Endothelial cell of umbilical vein (primary cell): ENCODE measurements at regions not wholly inside any gene's neighbourhood (a gene's known extent, or its start where the extent isn't known, plus 50 kb on each side); places are given as distances from the start of the nearest gene placed in this dataset.

ENCODE experiments used
- BruUV-seq: library from RNA; stranded (reverse); fragments of 400-500 nt; replicated peaks from 2 replicates; lab custom pipeline; 2021; lab: Mats Ljungman, UMichigan
- CTCF ChIA-PET: fragments of 300-600, 350-600 bp; sonication (Branson Sonifier 250); formaldehyde crosslinking; loops from one replicate; lab custom pipeline; 2021; ENCODE audit warnings: antibody characterized with exemption, inconsistent platforms; lab: Charles Lee
- POLR2A ChIA-PET: fragments of 300-600, 350-600 bp; sonication (Branson Sonifier 250); formaldehyde crosslinking; loops from one replicate; lab custom pipeline; 2021; ENCODE audit warnings: antibody characterized with exemption, inconsistent platforms; lab: Charles Lee
- DNase-seq: peaks from one replicate; pipeline ENCODE4 v3.0.0-alpha.2; 2011; ENCODE audit warnings: low read depth, low spot score
- FAIRE-seq: peaks from 2 replicates; lab custom pipeline; 2011; peaks lifted over from hg19 to GRCh38; lab: Jason Lieb, UNC
- H2AFZ ChIP-seq: 2 replicates; pipeline ENCODE4 v1.6.0; 2012; ENCODE audit warnings: low read depth, low read length, control low read depth, inconsistent platforms
- H3K27ac ChIP-seq: 2 replicates; pipeline ENCODE4 v1.5.1; 2011; ENCODE audit warnings: low read depth, mild to moderate bottlenecking, control low read depth, low read length, moderate library complexity; ENCODE audit not compliant: insufficient read depth
- H3K27me3 ChIP-seq, 2 experiments: 2 replicates each; pipeline versions ENCODE4 v1.6.0 to v1.6.1; 2011; ENCODE audit warnings: low read length in 2 of 2, mixed read lengths in 1 of 2; ENCODE audit not compliant: control insufficient read depth in 2 of 2, insufficient read depth in 2 of 2
- H3K36me3 ChIP-seq, 2 experiments: 2 replicates in 1 of 2; 3 replicates in 1 of 2; pipeline ENCODE4 v1.5.1; 2011; ENCODE audit warnings: low read length in 2 of 2, mild to moderate bottlenecking in 1 of 2, moderate library complexity in 1 of 2; ENCODE audit not compliant: control insufficient read depth in 2 of 2, insufficient read depth in 2 of 2; ENCODE audit errors: extremely low read depth in 1 of 2
- H3K4me1 ChIP-seq: 3 replicates; pipeline ENCODE4 v1.5.1; 2011; ENCODE audit warnings: mild to moderate bottlenecking, low read length; ENCODE audit not compliant: control insufficient read depth, insufficient read depth; ENCODE audit errors: extremely low read depth
- H3K4me2 ChIP-seq: 2 replicates; pipeline ENCODE4 v1.6.1; 2011; ENCODE audit warnings: low read length, control low read depth, mixed read lengths; ENCODE audit not compliant: insufficient read depth
- H3K4me3 ChIP-seq, 3 experiments: fragments of 200-600 bp in 1 of 3; sonication (generic), shearing (Covaris generic) in 1 of 3; replicated peaks in 1 of 3; 2 replicates each; pipeline ENCODE4 v1.5.1; 2011 to 2016; ENCODE audit warnings: control low read depth in 3 of 3, low read length in 3 of 3, mild to moderate bottlenecking in 2 of 3, inconsistent platforms in 1 of 3, low read depth in 1 of 3, moderate library complexity in 1 of 3; ENCODE audit not compliant: insufficient read depth in 1 of 3
- H3K79me2 ChIP-seq: 2 replicates; pipeline ENCODE4 v1.6.0; 2012; ENCODE audit warnings: low read length, inconsistent platforms; ENCODE audit not compliant: control insufficient read depth, insufficient read depth
- H3K9ac ChIP-seq: replicated peaks from 2 replicates; pipeline ENCODE3; 2011; ENCODE audit warnings: low read length, control low read depth; ENCODE audit not compliant: insufficient read depth; ENCODE audit errors: extremely low read depth
- H3K9me1 ChIP-seq: replicated peaks from 3 replicates; pipeline ENCODE4 v1.6.0; 2011; ENCODE audit warnings: mild to moderate bottlenecking, low read length; ENCODE audit not compliant: control insufficient read depth, insufficient read depth; ENCODE audit errors: extremely low read depth
- H3K9me3 ChIP-seq: replicated peaks from 2 replicates; pipeline ENCODE4 v1.5.1; 2012; ENCODE audit warnings: low read length, inconsistent platforms; ENCODE audit not compliant: control insufficient read depth, insufficient read depth
- H4K20me1 ChIP-seq: replicated peaks from 2 replicates; pipeline ENCODE3; 2011; ENCODE audit warnings: mild to moderate bottlenecking, low read length; ENCODE audit not compliant: control insufficient read depth, insufficient read depth; ENCODE audit errors: extremely low read depth
- FOS ChIP-seq: IDR thresholded peaks from 2 replicates; pipeline ENCODE4 v1.6.1; 2011; ENCODE audit warnings: mild to moderate bottlenecking, low read length, moderate library complexity, borderline replicate concordance; ENCODE audit not compliant: insufficient read depth
- MYC ChIP-seq: IDR thresholded peaks from one replicate; pipeline ENCODE4 v1.6.1; 2011; ENCODE audit warnings: mild to moderate bottlenecking, low read depth, low read length
- POLR2A ChIP-seq: IDR thresholded peaks from 2 replicates; pipeline ENCODE4 v1.6.1; 2012; ENCODE audit warnings: low read depth, mild to moderate bottlenecking, control low read depth, low read length
- dilution Hi-C: fragments of 300-500 bp; cut with MboI; formaldehyde crosslinking; loops from one replicate; pipeline ENCODE4 v1.15.0; 2019; ENCODE audit warnings: low sequenced_read_pairs; ENCODE audit not compliant: extremely low pct_ligation_motif_present
- intact Hi-C: fragments of 100-400 bp; cut with micrococcal nuclease; formaldehyde crosslinking; loops from one replicate; pipeline ENCODE4 v1.10.0; 2022

- H3K4me1 ChIP-seq = no peaks in the 10 kb centered on the region
- no peak overlapping the region for H3K4me2 ChIP-seq
- dilution Hi-C loops (no loop called here), intact Hi-C loops (no loop called here)
- POLR2A ChIA-PET = no interaction called here
- CTCF ChIA-PET = no interaction called here
- H4K20me1 ChIP-seq = no peaks in the 10 kb centered on the region
- no peak for TF ChIP-seq POLR2A
- no peak overlapping the region for H2AFZ ChIP-seq
- no peak overlapping the region for H3K9ac ChIP-seq
- no peaks in the 10 kb centered on the region for H3K36me3 ChIP-seq
- DNase-seq (no peak), FAIRE-seq (peak; percentile 44)
- H3K79me2 ChIP-seq = no peaks in the 10 kb centered on the region
- H3K27me3 ChIP-seq = no peaks in the 10 kb centered on the region
- H3K9me1 ChIP-seq = no peaks in the 10 kb centered on the region
- H3K4me3 ChIP-seq = no peak overlapping the region
- H3K27ac ChIP-seq = no peak overlapping the region
- no peaks in the 10 kb centered on the region for H3K9me3 ChIP-seq
- BruUV-seq = no TSS peak
Measured at GRCh38 chr3:106533788-106534160, 665.0 kb upstream of the CBLB start.

DNA sequence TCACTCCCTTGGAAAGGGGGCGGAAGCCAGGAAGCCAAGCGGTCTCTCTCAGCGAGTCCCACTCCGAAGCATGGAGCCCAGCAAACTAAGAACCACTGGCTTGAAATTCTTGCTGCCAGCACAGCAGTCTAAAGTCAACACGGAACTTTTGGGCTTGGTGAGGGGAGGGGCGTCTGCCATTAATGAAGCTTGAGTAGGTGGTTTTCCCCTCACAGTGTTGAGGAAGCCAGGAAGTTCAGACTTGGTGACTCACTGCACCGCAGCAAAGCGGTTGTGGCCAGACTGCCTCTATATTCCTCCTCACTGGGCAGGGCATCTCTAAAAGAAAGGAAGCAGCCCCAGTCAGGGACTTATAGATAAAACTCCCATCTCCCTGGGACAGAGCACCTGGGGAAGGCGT is 665.4 kb upstream of the CBLB start:
- no peaks in the 10 kb centered on the region for H3K4me1 ChIP-seq
- H3K9me3 ChIP-seq = no peaks in the 10 kb centered on the region
- no peak overlapping the region for H3K27ac ChIP-seq
- H3K27me3 ChIP-seq = no peaks in the 10 kb centered on the region
- H3K36me3 ChIP-seq = no peaks in the 10 kb centered on the region
- BruUV-seq = no TSS peak
- no peaks in the 10 kb centered on the region for H3K9me1 ChIP-seq
- dilution Hi-C loops (no loop called here), intact Hi-C loops (no loop called here)
- no peak overlapping the region for H3K4me3 ChIP-seq
- H3K4me2 ChIP-seq = no peak overlapping the region
- no peaks in the 10 kb centered on the region for H4K20me1 ChIP-seq
- TF ChIP-seq MYC (no peak), FOS (peak; percentile 49)
- ChIA-PET POLR2A (no interaction called here), CTCF (no interaction called here)
- DNase-seq = peak; percentile 38
- FAIRE-seq = no peak
- no peaks in the 10 kb centered on the region for H3K79me2 ChIP-seq
- peak overlapping the region; percentile 69 for H2AFZ ChIP-seq
- no peak overlapping the region for H3K9ac ChIP-seq
